WTC11 (cell line): ENCODE measurements at regions not wholly inside any gene's neighbourhood (a gene's known extent, or its start where the extent isn't known, plus 50 kb on each side); places are given as distances from the start of the nearest gene placed in this dataset.

Source experiments
- ATAC-seq: fragments of 200-7000 bp; cut with Tn5 transposase; 2 replicates; pipeline ENCODE4 v1.10.0; 2021; ENCODE audit warnings: mild to moderate bottlenecking, moderate library complexity
- CTCF ChIA-PET: fragments of 300-600 bp; sonication (Branson Sonifier 250); formaldehyde crosslinking; loops from one replicate; lab custom pipeline; 2021; ENCODE audit warnings: antibody characterized with exemption; lab: Charles Lee
- POLR2A ChIA-PET: fragments of 350-600 bp; sonication (Branson Sonifier 250); formaldehyde crosslinking; loops from one replicate; lab custom pipeline; 2021; ENCODE audit warnings: antibody characterized with exemption; lab: Charles Lee
- DNase-seq: peaks from one replicate; pipeline ENCODE4 v3.0.0; 2021; ENCODE audit warnings: low spot score
- H3K27ac Mint-ChIP-seq: 2 replicates; pipeline ENCODE4 v1.8.0; 2021; ENCODE audit warnings: mixed read lengths
- H3K27me3 Mint-ChIP-seq: 2 replicates; pipeline ENCODE4 v1.8.0; 2021; ENCODE audit warnings: low read depth, mild to moderate bottlenecking, moderate library complexity, mixed read lengths
- H3K36me3 Mint-ChIP-seq: 2 replicates; pipeline ENCODE4 v1.8.0; 2021; ENCODE audit warnings: mixed read lengths
- H3K4me1 Mint-ChIP-seq: 2 replicates; pipeline ENCODE4 v1.8.0; 2022; ENCODE audit warnings: mixed read lengths
- H3K4me3 Mint-ChIP-seq: 2 replicates; pipeline ENCODE4 v1.8.0; 2021; ENCODE audit warnings: mild to moderate bottlenecking, moderate library complexity, mixed read lengths
- H3K9me3 Mint-ChIP-seq: 2 replicates; pipeline ENCODE4 v1.8.0; 2021; ENCODE audit warnings: mixed read lengths
- ATF3 ChIP-seq: sonication (generic); formaldehyde crosslinking; conservative IDR thresholded peaks from 2 replicates; pipeline ENCODE4 v1.8.1; 2022; ENCODE audit warnings: mild to moderate bottlenecking, missing genetic modification reagents
- ELF4 ChIP-seq: sonication (generic); formaldehyde crosslinking; IDR thresholded peaks from 2 replicates; pipeline ENCODE4 v1.8.1; 2022; ENCODE audit warnings: low read depth, mild to moderate bottlenecking, moderate library complexity, missing genetic modification reagents
- EMX1 ChIP-seq: fragments of 250-450 bp; sonication (Bioruptor Pico); IDR thresholded peaks from 2 replicates; pipeline ENCODE4 v1.8.0; 2021; ENCODE audit warnings: mild to moderate bottlenecking
- FOXP1 ChIP-seq: sonication (generic); formaldehyde crosslinking; IDR thresholded peaks from 2 replicates; pipeline ENCODE4 v1.8.0; 2022; ENCODE audit warnings: missing genetic modification reagents, mild to moderate bottlenecking, moderate library complexity, borderline replicate concordance
- HMGA2 ChIP-seq: fragments of 250-450 bp; sonication (Bioruptor Pico); IDR thresholded peaks from 2 replicates; pipeline ENCODE4 v1.4.0; 2021; ENCODE audit warnings: mild to moderate bottlenecking, moderate library complexity
- IRF2 ChIP-seq: sonication (generic); formaldehyde crosslinking; IDR thresholded peaks from 2 replicates; pipeline ENCODE4 v1.8.0; 2022; ENCODE audit warnings: low read depth, missing genetic modification reagents, borderline replicate concordance
- JAZF1 ChIP-seq: fragments of 250-450 bp; sonication (Bioruptor Pico); IDR thresholded peaks from 2 replicates; pipeline ENCODE4 v1.9.0; 2021; ENCODE audit warnings: moderate library complexity, mild to moderate bottlenecking, inconsistent platforms
- KAT7 ChIP-seq: sonication (generic); formaldehyde crosslinking; IDR thresholded peaks from 2 replicates; pipeline ENCODE4 v1.8.1; 2023; ENCODE audit warnings: missing genetic modification reagents, mild to moderate bottlenecking, borderline replicate concordance
- MXD4 ChIP-seq: fragments of 250-450 bp; sonication (Bioruptor Pico); IDR thresholded peaks from 2 replicates; pipeline ENCODE4 v1.8.0; 2021; ENCODE audit warnings: mild to moderate bottlenecking, moderate library complexity, borderline replicate concordance
- NFYB ChIP-seq: sonication (generic); formaldehyde crosslinking; conservative IDR thresholded peaks from 2 replicates; pipeline ENCODE4 v1.8.0; 2022; ENCODE audit warnings: low read depth, missing genetic modification reagents
- NR3C1 ChIP-seq: sonication (generic); formaldehyde crosslinking; conservative IDR thresholded peaks from 2 replicates; pipeline ENCODE4 v1.8.1; 2023; ENCODE audit warnings: low read depth, mild to moderate bottlenecking, missing genetic modification reagents
- SOX15 ChIP-seq: fragments of 250-450 bp; sonication (Bioruptor Pico); IDR thresholded peaks from 2 replicates; pipeline ENCODE4 v1.9.0; 2021; ENCODE audit warnings: mild to moderate bottlenecking
- TEAD4 ChIP-seq: sonication (generic); formaldehyde crosslinking; IDR thresholded peaks from 2 replicates; pipeline ENCODE4 v1.8.0; 2022; ENCODE audit warnings: mild to moderate bottlenecking, missing genetic modification reagents
- ZNF232 ChIP-seq: sonication (generic); formaldehyde crosslinking; IDR thresholded peaks from 2 replicates; pipeline ENCODE4 v1.8.0; 2022; ENCODE audit warnings: mild to moderate bottlenecking, missing genetic modification reagents
- ZNF263 ChIP-seq: sonication (generic); formaldehyde crosslinking; IDR thresholded peaks from 2 replicates; pipeline ENCODE4 v1.8.1; 2022; ENCODE audit warnings: low read depth, mild to moderate bottlenecking, moderate library complexity, missing genetic modification reagents
- ZNF425 ChIP-seq: fragments of 250-450 bp; sonication (Bioruptor Pico); conservative IDR thresholded peaks from 2 replicates; pipeline ENCODE4 v1.9.0; 2021; ENCODE audit warnings: mild to moderate bottlenecking
- TF ChIP-seq, protein P1 (sequence below): sonication (generic); formaldehyde crosslinking; conservative IDR thresholded peaks from 2 replicates; pipeline ENCODE4 v1.8.1; 2023; ENCODE audit warnings: mild to moderate bottlenecking, low read depth, missing genetic modification reagents, moderate library complexity
- TF ChIP-seq, protein P2 (sequence below): sonication (generic); formaldehyde crosslinking; IDR thresholded peaks from 2 replicates; pipeline ENCODE4 v1.8.1; 2023; ENCODE audit warnings: mild to moderate bottlenecking, missing genetic modification reagents, moderate library complexity
- TF ChIP-seq, protein P3 (sequence below): sonication (generic); formaldehyde crosslinking; IDR thresholded peaks from 2 replicates; pipeline ENCODE4 v1.8.1; 2023; ENCODE audit warnings: mild to moderate bottlenecking, moderate library complexity, missing genetic modification reagents
- TF ChIP-seq, protein P4 (sequence below): sonication (generic); formaldehyde crosslinking; IDR thresholded peaks from 2 replicates; pipeline ENCODE4 v1.8.1; 2022; ENCODE audit warnings: low read depth, mild to moderate bottlenecking, moderate library complexity, missing genetic modification reagents, borderline replicate concordance

DNA sequence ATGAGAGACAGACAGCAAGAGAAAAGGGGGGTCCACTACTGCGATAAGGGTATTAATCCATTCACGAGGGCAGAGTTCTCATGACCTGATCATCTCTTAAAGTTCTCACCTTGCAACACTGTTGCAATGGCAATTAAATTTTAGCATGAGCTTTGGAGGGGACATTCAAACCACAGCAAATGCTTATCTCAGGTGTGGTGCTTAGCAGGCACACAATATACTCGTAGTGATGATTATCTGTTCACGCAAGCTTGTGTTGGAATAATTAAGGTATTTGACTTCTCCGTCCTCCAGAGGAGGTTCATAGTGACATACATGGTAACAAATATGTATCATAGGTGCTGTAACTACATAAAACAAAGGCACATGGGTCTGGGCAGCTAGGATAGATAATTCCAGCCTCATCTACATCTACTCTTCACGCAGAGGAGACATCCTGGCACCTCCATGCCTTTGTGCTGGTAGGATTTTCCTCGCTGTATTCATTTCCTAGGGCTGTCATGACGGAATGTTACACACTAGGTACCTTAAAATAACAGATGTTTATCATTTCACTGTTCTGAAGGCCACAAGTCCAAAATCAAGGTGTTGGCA, 221.2 kb downstream of the RBM19 start (continued):
- TF ChIP-seq JAZF1 (no peak), NFYB (CRISPR knock-in tag) (no peak), NR3C1 (CRISPR knock-in tag) (no peak), TEAD4 (CRISPR knock-in tag) (no peak), ATF3 (CRISPR knock-in tag) (no peak), EMX1 (CRISPR knock-in tag) (no peak), ZNF263 (CRISPR knock-in tag) (no peak), SOX15 (CRISPR knock-in tag) (no peak), ZNF232 (CRISPR knock-in tag) (no peak)
- TF ChIP-seq, protein P1, sequence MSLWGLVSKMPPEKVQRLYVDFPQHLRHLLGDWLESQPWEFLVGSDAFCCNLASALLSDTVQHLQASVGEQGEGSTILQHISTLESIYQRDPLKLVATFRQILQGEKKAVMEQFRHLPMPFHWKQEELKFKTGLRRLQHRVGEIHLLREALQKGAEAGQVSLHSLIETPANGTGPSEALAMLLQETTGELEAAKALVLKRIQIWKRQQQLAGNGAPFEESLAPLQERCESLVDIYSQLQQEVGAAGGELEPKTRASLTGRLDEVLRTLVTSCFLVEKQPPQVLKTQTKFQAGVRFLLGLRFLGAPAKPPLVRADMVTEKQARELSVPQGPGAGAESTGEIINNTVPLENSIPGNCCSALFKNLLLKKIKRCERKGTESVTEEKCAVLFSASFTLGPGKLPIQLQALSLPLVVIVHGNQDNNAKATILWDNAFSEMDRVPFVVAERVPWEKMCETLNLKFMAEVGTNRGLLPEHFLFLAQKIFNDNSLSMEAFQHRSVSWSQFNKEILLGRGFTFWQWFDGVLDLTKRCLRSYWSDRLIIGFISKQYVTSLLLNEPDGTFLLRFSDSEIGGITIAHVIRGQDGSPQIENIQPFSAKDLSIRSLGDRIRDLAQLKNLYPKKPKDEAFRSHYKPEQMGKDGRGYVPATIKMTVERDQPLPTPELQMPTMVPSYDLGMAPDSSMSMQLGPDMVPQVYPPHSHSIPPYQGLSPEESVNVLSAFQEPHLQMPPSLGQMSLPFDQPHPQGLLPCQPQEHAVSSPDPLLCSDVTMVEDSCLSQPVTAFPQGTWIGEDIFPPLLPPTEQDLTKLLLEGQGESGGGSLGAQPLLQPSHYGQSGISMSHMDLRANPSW = no peak
- TF ChIP-seq, all 79 proteins: peak for 0

- Mint-ChIP-seq H3K9me3 (no peaks in the 10 kb centered on the region; the same call in 1 of the 2 replicates), H3K4me1 (no peaks in the 10 kb centered on the region), H3K27ac (no peak overlapping the region), H3K4me3 (no peak overlapping the region), H3K36me3 (no peaks in the 10 kb centered on the region), H3K27me3 (peaks cover 42% of the 10 kb centered on the region)
- TF ChIP-seq NFYB (CRISPR knock-in tag) (no peak), HMGA2 (CRISPR knock-in tag) (no peak)
- no peak for DNase-seq
- CTCF ChIA-PET = no interaction called here
- no peak for ATAC-seq
- POLR2A ChIA-PET = no interaction called here
Measured at GRCh38 chr12:113742801-113743200, 223.3 kb downstream of the RBM19 start.

GRCh38 chr12:113740699-113741098, 225.4 kb downstream of the RBM19 start:
- no peaks in the 10 kb centered on the region for H3K9me3 Mint-ChIP-seq
- peaks cover 21% of the 10 kb centered on the region for H3K27me3 Mint-ChIP-seq
- H3K4me1 Mint-ChIP-seq = no peaks in the 10 kb centered on the region; the same call in 1 of the 2 replicates
- no peak for ATAC-seq
- POLR2A ChIA-PET = no interaction called here
- H3K4me3 Mint-ChIP-seq = no peak overlapping the region
- CTCF ChIA-PET = no interaction called here
- DNase-seq = no peak
- no peaks in the 10 kb centered on the region for H3K36me3 Mint-ChIP-seq
- 0 out of 2 replicates have a peak, but pooled peaks have one; percentile 33 for TF ChIP-seq NFYB (CRISPR knock-in tag)
- TF ChIP-seq, protein P2, sequence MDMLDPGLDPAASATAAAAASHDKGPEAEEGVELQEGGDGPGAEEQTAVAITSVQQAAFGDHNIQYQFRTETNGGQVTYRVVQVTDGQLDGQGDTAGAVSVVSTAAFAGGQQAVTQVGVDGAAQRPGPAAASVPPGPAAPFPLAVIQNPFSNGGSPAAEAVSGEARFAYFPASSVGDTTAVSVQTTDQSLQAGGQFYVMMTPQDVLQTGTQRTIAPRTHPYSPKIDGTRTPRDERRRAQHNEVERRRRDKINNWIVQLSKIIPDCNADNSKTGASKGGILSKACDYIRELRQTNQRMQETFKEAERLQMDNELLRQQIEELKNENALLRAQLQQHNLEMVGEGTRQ (CRISPR knock-in tag) = peak; percentile 79
- no peak for TF ChIP-seq KAT7 (CRISPR knock-in tag)
- no peak overlapping the region for H3K27ac Mint-ChIP-seq

DNA sequence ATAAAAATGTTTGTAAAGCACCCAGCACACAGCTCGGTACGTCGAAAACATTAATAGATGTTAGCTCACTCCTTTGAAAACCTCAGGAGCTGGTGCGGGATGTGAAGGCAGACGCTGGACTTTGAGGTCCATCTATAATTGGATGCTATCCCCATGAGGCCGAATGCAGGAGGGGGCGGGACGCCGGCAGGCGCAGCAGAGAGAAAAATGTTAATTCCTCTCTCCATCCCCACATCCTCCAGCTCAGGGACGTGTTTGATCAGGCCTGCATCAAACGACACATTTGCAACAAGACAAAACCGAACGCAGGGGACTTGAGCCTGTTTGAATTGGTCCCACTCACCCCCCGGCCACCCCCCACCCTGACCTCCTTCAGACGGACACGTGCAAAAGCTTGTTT, 231.0 kb downstream of the RBM19 start:
- no peak overlapping the region for H3K27ac Mint-ChIP-seq
- ATAC-seq = peak; percentile 37; the same call in 1 of the 2 replicates
- peaks cover 10% of the 10 kb centered on the region for H3K4me1 Mint-ChIP-seq
- CTCF ChIA-PET = interaction anchor here (0.9 to 2.5 kb wide), 4 partner anchors 31 to 310 kb away, joined by 3 to 8 read pairs (median 4); no protein-coding TSS in a partner anchor
- peaks cover 11% of the 10 kb centered on the region for H3K27me3 Mint-ChIP-seq
- no peaks in the 10 kb centered on the region for H3K9me3 Mint-ChIP-seq
- DNase-seq = no peak
- no peak overlapping the region for H3K4me3 Mint-ChIP-seq
- POLR2A ChIA-PET = no interaction called here
- H3K36me3 Mint-ChIP-seq = no peaks in the 10 kb centered on the region
- TF ChIP-seq MXD4 (no peak), ELF4 (no peak), FOXP1 (CRISPR knock-in tag) (no peak), NR3C1 (CRISPR knock-in tag) (no peak), IRF2 (CRISPR knock-in tag) (no peak), ZNF425 (CRISPR knock-in tag) (no peak)
- TF ChIP-seq, protein P3, sequence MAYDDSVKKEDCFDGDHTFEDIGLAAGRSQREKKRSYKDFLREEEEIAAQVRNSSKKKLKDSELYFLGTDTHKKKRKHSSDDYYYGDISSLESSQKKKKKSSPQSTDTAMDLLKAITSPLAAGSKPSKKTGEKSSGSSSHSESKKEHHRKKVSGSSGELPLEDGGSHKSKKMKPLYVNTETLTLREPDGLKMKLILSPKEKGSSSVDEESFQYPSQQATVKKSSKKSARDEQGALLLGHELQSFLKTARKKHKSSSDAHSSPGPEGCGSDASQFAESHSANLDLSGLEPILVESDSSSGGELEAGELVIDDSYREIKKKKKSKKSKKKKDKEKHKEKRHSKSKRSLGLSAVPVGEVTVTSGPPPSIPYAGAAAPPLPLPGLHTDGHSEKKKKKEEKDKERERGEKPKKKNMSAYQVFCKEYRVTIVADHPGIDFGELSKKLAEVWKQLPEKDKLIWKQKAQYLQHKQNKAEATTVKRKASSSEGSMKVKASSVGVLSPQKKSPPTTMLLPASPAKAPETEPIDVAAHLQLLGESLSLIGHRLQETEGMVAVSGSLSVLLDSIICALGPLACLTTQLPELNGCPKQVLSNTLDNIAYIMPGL (CRISPR knock-in tag) = no peak
- TF ChIP-seq, protein P4, sequence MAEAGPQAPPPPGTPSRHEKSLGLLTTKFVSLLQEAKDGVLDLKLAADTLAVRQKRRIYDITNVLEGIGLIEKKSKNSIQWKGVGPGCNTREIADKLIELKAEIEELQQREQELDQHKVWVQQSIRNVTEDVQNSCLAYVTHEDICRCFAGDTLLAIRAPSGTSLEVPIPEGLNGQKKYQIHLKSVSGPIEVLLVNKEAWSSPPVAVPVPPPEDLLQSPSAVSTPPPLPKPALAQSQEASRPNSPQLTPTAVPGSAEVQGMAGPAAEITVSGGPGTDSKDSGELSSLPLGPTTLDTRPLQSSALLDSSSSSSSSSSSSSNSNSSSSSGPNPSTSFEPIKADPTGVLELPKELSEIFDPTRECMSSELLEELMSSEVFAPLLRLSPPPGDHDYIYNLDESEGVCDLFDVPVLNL = no peak
